ENCODE measurements at regions not wholly inside any gene's neighbourhood (a gene's known extent, or its start where the extent isn't known, plus 50 kb on each side); places are given as distances from the start of the nearest gene placed in this dataset.

GRCh38 chr2:59249441-59250306 lies 1008.5 kb upstream of the FANCL start:
- TF ChIP-seq EP300 (IDR thresholded peaks at IDR 0.05) (no peak), POLR2A (IDR thresholded peaks at IDR 0.05; ENCODE audit: low read length) (no peak), RARB (CRISPR knock-in tag; IDR thresholded peaks at IDR 0.05) (no peak), KDM5A (IDR thresholded peaks at IDR 0.05) (no peak), BHLHE40 (IDR thresholded peaks at IDR 0.05; ENCODE audit: low read depth, low read length) (no peak)

All from A549 (cell line).